ENCODE measurements at regions not wholly inside any gene's neighbourhood (a gene's known extent, or its start where the extent isn't known, plus 50 kb on each side); places are given as distances from the start of the nearest gene placed in this dataset.
"Not testable (repeated sequence)": the region's sequence is repeated elsewhere in the genome, so short reads cannot be mapped to it uniquely, and the experiment has no call there.

- DNase-seq (ENCODE audit: low read depth), result not testable (repeated sequence)
Observed at GRCh38 chr5:162964144-162964543, 473.3 kb upstream of the CCNG1 start.

GRCh38 chr5:162990063-162990462, 447.3 kb upstream of the CCNG1 start:
- no peak for DNase-seq (ENCODE audit: low read depth)

GRCh38 chr5:162990856-162991497, 446.4 kb upstream of the CCNG1 start:
- no peak for DNase-seq (ENCODE audit: low read depth)

- DNase-seq (ENCODE audit: low read depth), result no peak
Observed at GRCh38 chr5:162995568-162995967, 441.8 kb upstream of the CCNG1 start.

GRCh38 chr5:162996053-162996452, 441.3 kb upstream of the CCNG1 start:
- DNase-seq (ENCODE audit: low read depth), result no peak

- DNase-seq (ENCODE audit: low read depth), result no peak
Observed at GRCh38 chr5:163005949-163006348, 431.4 kb upstream of the CCNG1 start.

GRCh38 chr5:163022582-163023128, 414.7 kb upstream of the CCNG1 start:
- DNase-seq (ENCODE audit: low read depth), result no peak

- DNase-seq (ENCODE audit: low read depth), result no peak
Observed at GRCh38 chr5:163023846-163024245, 413.5 kb upstream of the CCNG1 start.

GRCh38 chr5:163024936-163025335, 412.5 kb upstream of the CCNG1 start:
- DNase-seq (ENCODE audit: low read depth), result no peak

GRCh38 chr5:163033656-163034055, 403.7 kb upstream of the CCNG1 start:
- no peak for DNase-seq (ENCODE audit: low read depth)

- no peak for DNase-seq (ENCODE audit: low read depth)
Observed at GRCh38 chr5:163041254-163041653, 396.1 kb upstream of the CCNG1 start.

- DNase-seq (ENCODE audit: low read depth), result no peak
Observed at GRCh38 chr5:163079618-163080017, 357.8 kb upstream of the CCNG1 start.

GRCh38 chr5:163089230-163089629, 348.2 kb upstream of the CCNG1 start:
- no peak for DNase-seq (ENCODE audit: low read depth)

GRCh38 chr5:163089926-163090325, 347.5 kb upstream of the CCNG1 start:
- DNase-seq (ENCODE audit: low read depth), result no peak

GRCh38 chr5:163094492-163095180, 342.8 kb upstream of the CCNG1 start:
- DNase-seq (ENCODE audit: low read depth), result no peak

- DNase-seq (ENCODE audit: low read depth), result no peak
Observed at GRCh38 chr5:163104464-163104863, 332.9 kb upstream of the CCNG1 start.

GRCh38 chr5:163105456-163105855, 331.9 kb upstream of the CCNG1 start:
- no peak for DNase-seq (ENCODE audit: low read depth)

- no peak for DNase-seq (ENCODE audit: low read depth)
Observed at GRCh38 chr5:163106098-163106497, 331.3 kb upstream of the CCNG1 start.

- DNase-seq (ENCODE audit: low read depth), result no peak
Observed at GRCh38 chr5:163108351-163108750, 329.0 kb upstream of the CCNG1 start.

GRCh38 chr5:163115011-163115410, 322.4 kb upstream of the CCNG1 start:
- no peak for DNase-seq (ENCODE audit: low read depth)

- not testable (repeated sequence) for DNase-seq (ENCODE audit: low read depth)
Observed at GRCh38 chr5:163116618-163117017, 320.8 kb upstream of the CCNG1 start.

GRCh38 chr5:163134061-163134460, 303.3 kb upstream of the CCNG1 start:
- no peak for DNase-seq (ENCODE audit: low read depth)

GRCh38 chr5:163135849-163136248, 301.5 kb upstream of the CCNG1 start:
- no peak for DNase-seq (ENCODE audit: low read depth)
